HepG2 (cell line): ENCODE measurements at regions not wholly inside any gene's neighbourhood (a gene's known extent, or its start where the extent isn't known, plus 50 kb on each side); places are given as distances from the start of the nearest gene placed in this dataset.

Experiments used
- ATAC-seq: fragments of 200-7000 bp; cut with Tn5 transposase; 3 replicates; pipeline ENCODE4 v1.9.1; 2020; ENCODE audit warnings: mild to moderate bottlenecking, moderate library complexity
- BruUV-seq: library from RNA; stranded (reverse); fragments of 400-500 nt; replicated peaks from 2 replicates; lab custom pipeline; 2021; lab: Mats Ljungman, UMichigan
- CTCF ChIA-PET: fragments of 300-600 bp; formaldehyde crosslinking; extraction: SDS; loops from one replicate; lab custom pipeline; 2021; ENCODE audit warnings: low total read pairs, inconsistent platforms, low intra/inter-chr PET ratio; lab: Yijun Ruan, JAX
- POLR2A ChIA-PET: fragments of 350-600 bp; sonication (Branson Sonifier 250); formaldehyde crosslinking; loops from one replicate; lab custom pipeline; 2020; ENCODE audit warnings: antibody characterized with exemption, inconsistent platforms; lab: Yijun Ruan, JAX
- DNase-seq: peaks from one replicate; pipeline ENCODE4 v3.0.0-alpha.2; 2015; ENCODE audit warnings: low spot score
- FAIRE-seq: peaks from 3 replicates; lab custom pipeline; 2011; peaks lifted over from hg19 to GRCh38; lab: Jason Lieb, UNC
- H2AFZ ChIP-seq: one replicate; pipeline ENCODE4 v1.6.1; 2011; ENCODE audit warnings: low read length, inconsistent platforms
- H3K27ac ChIP-seq: fragments of 300-600 bp; 3 replicates; pipeline ENCODE4 v1.8.0; 2011; ENCODE audit warnings: mixed run types, mild to moderate bottlenecking, mixed read lengths, low read length, inconsistent platforms; ENCODE audit not compliant: insufficient read depth; ENCODE audit errors: extremely low read length
- H3K27me3 ChIP-seq, 2 experiments: fragments of 200-600 bp in 1 of 2; 2 replicates in 1 of 2; 3 replicates in 1 of 2; pipeline versions ENCODE4 v1.6.0 to v1.8.0; 2011; ENCODE audit warnings: low read length in 2 of 2, mild to moderate bottlenecking in 2 of 2, moderate library complexity in 2 of 2, inconsistent platforms in 1 of 2; ENCODE audit not compliant: insufficient read depth in 2 of 2, control insufficient read depth in 1 of 2
- H3K36me3 ChIP-seq, 2 experiments: fragments of 200-600 bp in 1 of 2; replicated peaks in 1 of 2; 2 replicates in 1 of 2; 3 replicates in 1 of 2; pipeline versions ENCODE4 v1.5.1 to v1.8.0; 2011; ENCODE audit warnings: low read length in 2 of 2, inconsistent platforms in 1 of 2; ENCODE audit not compliant: insufficient read depth in 2 of 2, control insufficient read depth in 1 of 2
- H3K4me1 ChIP-seq: 2 replicates; pipeline ENCODE4 v1.5.1; 2012; ENCODE audit warnings: low read length, inconsistent platforms; ENCODE audit not compliant: insufficient read depth
- H3K4me2 ChIP-seq: 2 replicates; pipeline ENCODE4 v1.6.0; 2011; ENCODE audit warnings: low read depth, low read length, inconsistent platforms
- H3K4me3 ChIP-seq, 3 experiments: fragments of 200-600 bp in 1 of 3; sonication (generic), shearing (Covaris generic) in 1 of 3; replicated peaks in 1 of 3; 2 replicates each; pipeline ENCODE4 v1.5.1; 2011 to 2016; ENCODE audit warnings: low read length in 3 of 3, inconsistent platforms in 2 of 3, low read depth in 2 of 3, mild to moderate bottlenecking in 2 of 3, control low read depth in 1 of 3, mixed read lengths in 1 of 3; ENCODE audit not compliant: insufficient read depth in 1 of 3
- H3K79me2 ChIP-seq: one replicate; pipeline ENCODE4 v1.6.1; 2011; ENCODE audit warnings: low read length, inconsistent platforms; ENCODE audit not compliant: insufficient read depth
- H3K9ac ChIP-seq: 2 replicates; pipeline ENCODE4 v1.6.0; 2011; ENCODE audit warnings: mild to moderate bottlenecking, low read depth, low read length, inconsistent platforms; ENCODE audit not compliant: insufficient read depth
- H3K9me3 ChIP-seq: 2 replicates; pipeline ENCODE4 v1.5.1; 2012; ENCODE audit warnings: mild to moderate bottlenecking, low read length
- H4K20me1 ChIP-seq: 2 replicates; pipeline ENCODE4 v1.6.0; 2011; ENCODE audit warnings: inconsistent platforms, mild to moderate bottlenecking, low read length, moderate library complexity; ENCODE audit not compliant: insufficient read depth
- KDM6A ChIP-seq: IDR thresholded peaks from 2 replicates; pipeline ENCODE4 v1.6.1; 2016; ENCODE audit warnings: low read depth
- REL ChIP-seq: sonication (generic); formaldehyde crosslinking; conservative IDR thresholded peaks from 2 replicates; pipeline ENCODE4 v1.8.0; 2022; ENCODE audit warnings: mild to moderate bottlenecking, missing genetic modification reagents, moderate library complexity
- REXO4 ChIP-seq: sonication (generic); formaldehyde crosslinking; IDR thresholded peaks from 2 replicates; pipeline ENCODE4 v1.8.0; 2022; ENCODE audit warnings: missing genetic modification reagents, mild to moderate bottlenecking, borderline replicate concordance
- ZBTB1 ChIP-seq: sonication (generic); formaldehyde crosslinking; IDR thresholded peaks from 2 replicates; pipeline ENCODE4 v1.4.0; 2020; ENCODE audit warnings: missing genetic modification reagents, borderline replicate concordance
- ZFP1 ChIP-seq: IDR thresholded peaks from 2 replicates; pipeline ENCODE4 v1.6.1; 2016
- ZNF24 ChIP-seq: fragments of 450-650 bp; IDR thresholded peaks from 2 replicates; pipeline ENCODE4 v1.6.1; 2017; ENCODE audit warnings: antibody characterized with exemption, mild to moderate bottlenecking
- ZNF598 ChIP-seq: sonication (generic); formaldehyde crosslinking; IDR thresholded peaks from 2 replicates; pipeline ENCODE4 v1.5.1; 2020; ENCODE audit warnings: mild to moderate bottlenecking, missing genetic modification reagents, borderline replicate concordance
- ZNF672 ChIP-seq: sonication (generic); formaldehyde crosslinking; IDR thresholded peaks from 2 replicates; pipeline ENCODE4 v1.8.1; 2022; ENCODE audit warnings: missing genetic modification reagents
- WGBS: methylation state at CpG from one replicate; pipeline ENCODE4 v1.1.6; 2017; ENCODE audit warnings: low lambda C conversion rate; 5-methylcytosine and 5-hydroxymethylcytosine counted together
- in situ Hi-C: cut with HindIII; loops from 2 replicates; pipeline ENCODE4 v1.10.0; 2017; ENCODE audit warnings: low pct_unique_long_range_greater_than_20kb; ENCODE audit not compliant: extremely low pct_ligation_motif_present
- intact Hi-C: fragments of 100-400 bp; cut with micrococcal nuclease; formaldehyde crosslinking; loops from one replicate; pipeline ENCODE4 v1.10.0; 2022; ENCODE audit not compliant: unreplicated experiment
- TF ChIP-seq, protein P1 (sequence below), 2 experiments: sonication (generic) in 1 of 2; formaldehyde crosslinking in 1 of 2; IDR thresholded peaks; 2 replicates each; pipeline versions ENCODE4 v1.5.1 to v1.6.1; 2011 to 2020; ENCODE audit warnings: borderline replicate concordance in 1 of 2, low read depth in 1 of 2, low read length in 1 of 2, mild to moderate bottlenecking in 1 of 2, missing genetic modification reagents in 1 of 2, moderate library complexity in 1 of 2
- TF ChIP-seq, protein P2 (sequence below): fragments of 450-650 bp; IDR thresholded peaks from 2 replicates; pipeline ENCODE4 v1.6.1; 2017
- TF ChIP-seq, protein P3 (sequence below): sonication (generic); formaldehyde crosslinking; IDR thresholded peaks from 2 replicates; pipeline ENCODE4 v1.8.1; 2023; ENCODE audit warnings: mild to moderate bottlenecking, missing genetic modification reagents
- TF ChIP-seq, protein P4 (sequence below): sonication (generic); formaldehyde crosslinking; IDR thresholded peaks from 2 replicates; pipeline ENCODE4 v1.5.0; 2020; ENCODE audit warnings: missing genetic modification reagents, mild to moderate bottlenecking, borderline replicate concordance
- TF ChIP-seq, protein P5 (sequence below): sonication (generic); formaldehyde crosslinking; IDR thresholded peaks from 2 replicates; pipeline ENCODE4 v1.9.0; 2021; ENCODE audit warnings: missing genetic modification reagents, mild to moderate bottlenecking, borderline replicate concordance
- TF ChIP-seq, protein P6 (sequence below): sonication (generic); formaldehyde crosslinking; IDR thresholded peaks from 2 replicates; pipeline ENCODE4 v1.5.0; 2020; ENCODE audit warnings: missing genetic modification reagents

DNA sequence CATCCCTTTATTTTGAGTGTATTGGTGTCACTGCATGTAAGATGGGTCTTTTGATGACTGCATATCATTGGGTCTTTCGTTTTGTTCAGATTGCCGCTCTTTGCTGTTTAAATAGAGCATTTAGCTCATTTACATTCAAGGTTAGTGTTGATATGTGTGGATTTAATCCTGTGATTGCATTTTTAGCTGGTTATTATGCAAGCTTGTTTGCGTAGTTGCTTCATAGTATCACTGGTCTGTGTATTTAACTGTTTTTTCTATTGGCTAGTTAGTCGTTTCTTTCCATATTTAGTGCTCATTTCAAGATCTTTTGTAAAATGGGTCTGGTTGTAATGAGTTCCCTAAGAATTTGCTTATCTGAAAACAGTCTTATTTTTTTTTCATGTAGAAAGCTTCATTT, 1170.6 kb upstream of the SEL1L start:
- BruUV-seq = no TSS peak
- ChIA-PET CTCF (no interaction called here), POLR2A (no interaction called here)
- WGBS = 7% methylated on average over 4 of the region's 4 CpGs
- DNase-seq = no peak
- Histone ChIP-seq H3K9me3 (peaks cover 48% of the 10 kb centered on the region), H3K36me3 (no peaks in the 10 kb centered on the region), H2AFZ (no peak overlapping the region), H3K4me3 (no peak overlapping the region), H3K4me2 (no peak overlapping the region), H3K9ac (no peak overlapping the region), H4K20me1 (no peaks in the 10 kb centered on the region), H3K27me3 (no peaks in the 10 kb centered on the region; a peak in 1 of 5 replicates), H3K79me2 (no peaks in the 10 kb centered on the region), H3K4me1 (no peaks in the 10 kb centered on the region), H3K27ac (no peak overlapping the region)
- in situ Hi-C loops (no loop called here), intact Hi-C loops (no loop called here)
- no peak for FAIRE-seq
- no peak for ATAC-seq
- TF ChIP-seq, protein P1, sequence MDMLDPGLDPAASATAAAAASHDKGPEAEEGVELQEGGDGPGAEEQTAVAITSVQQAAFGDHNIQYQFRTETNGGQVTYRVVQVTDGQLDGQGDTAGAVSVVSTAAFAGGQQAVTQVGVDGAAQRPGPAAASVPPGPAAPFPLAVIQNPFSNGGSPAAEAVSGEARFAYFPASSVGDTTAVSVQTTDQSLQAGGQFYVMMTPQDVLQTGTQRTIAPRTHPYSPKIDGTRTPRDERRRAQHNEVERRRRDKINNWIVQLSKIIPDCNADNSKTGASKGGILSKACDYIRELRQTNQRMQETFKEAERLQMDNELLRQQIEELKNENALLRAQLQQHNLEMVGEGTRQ (IDR thresholded peaks at IDR 0.05; ENCODE audit: low read depth, low read length) = no peak
- TF ChIP-seq, protein P1 (CRISPR knock-in tag; IDR thresholded peaks at IDR 0.05; ENCODE audit: borderline replicate concordance) = no peak
- TF ChIP-seq, protein P2, sequence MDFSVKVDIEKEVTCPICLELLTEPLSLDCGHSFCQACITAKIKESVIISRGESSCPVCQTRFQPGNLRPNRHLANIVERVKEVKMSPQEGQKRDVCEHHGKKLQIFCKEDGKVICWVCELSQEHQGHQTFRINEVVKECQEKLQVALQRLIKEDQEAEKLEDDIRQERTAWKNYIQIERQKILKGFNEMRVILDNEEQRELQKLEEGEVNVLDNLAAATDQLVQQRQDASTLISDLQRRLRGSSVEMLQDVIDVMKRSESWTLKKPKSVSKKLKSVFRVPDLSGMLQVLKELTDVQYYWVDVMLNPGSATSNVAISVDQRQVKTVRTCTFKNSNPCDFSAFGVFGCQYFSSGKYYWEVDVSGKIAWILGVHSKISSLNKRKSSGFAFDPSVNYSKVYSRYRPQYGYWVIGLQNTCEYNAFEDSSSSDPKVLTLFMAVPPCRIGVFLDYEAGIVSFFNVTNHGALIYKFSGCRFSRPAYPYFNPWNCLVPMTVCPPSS = no peak
- TF ChIP-seq ZNF24 (no peak), ZNF598 (CRISPR knock-in tag) (no peak), ZNF672 (CRISPR knock-in tag) (no peak), ZBTB1 (no peak), KDM6A (CRISPR knock-in tag) (no peak), ZFP1 (CRISPR knock-in tag) (no peak), REXO4 (CRISPR knock-in tag) (no peak), REL (no peak)
- TF ChIP-seq, protein P3, sequence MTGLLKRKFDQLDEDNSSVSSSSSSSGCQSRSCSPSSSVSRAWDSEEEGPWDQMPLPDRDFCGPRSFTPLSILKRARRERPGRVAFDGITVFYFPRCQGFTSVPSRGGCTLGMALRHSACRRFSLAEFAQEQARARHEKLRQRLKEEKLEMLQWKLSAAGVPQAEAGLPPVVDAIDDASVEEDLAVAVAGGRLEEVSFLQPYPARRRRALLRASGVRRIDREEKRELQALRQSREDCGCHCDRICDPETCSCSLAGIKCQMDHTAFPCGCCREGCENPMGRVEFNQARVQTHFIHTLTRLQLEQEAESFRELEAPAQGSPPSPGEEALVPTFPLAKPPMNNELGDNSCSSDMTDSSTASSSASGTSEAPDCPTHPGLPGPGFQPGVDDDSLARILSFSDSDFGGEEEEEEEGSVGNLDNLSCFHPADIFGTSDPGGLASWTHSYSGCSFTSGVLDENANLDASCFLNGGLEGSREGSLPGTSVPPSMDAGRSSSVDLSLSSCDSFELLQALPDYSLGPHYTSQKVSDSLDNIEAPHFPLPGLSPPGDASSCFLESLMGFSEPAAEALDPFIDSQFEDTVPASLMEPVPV (CRISPR knock-in tag) = no peak
- TF ChIP-seq, protein P4, sequence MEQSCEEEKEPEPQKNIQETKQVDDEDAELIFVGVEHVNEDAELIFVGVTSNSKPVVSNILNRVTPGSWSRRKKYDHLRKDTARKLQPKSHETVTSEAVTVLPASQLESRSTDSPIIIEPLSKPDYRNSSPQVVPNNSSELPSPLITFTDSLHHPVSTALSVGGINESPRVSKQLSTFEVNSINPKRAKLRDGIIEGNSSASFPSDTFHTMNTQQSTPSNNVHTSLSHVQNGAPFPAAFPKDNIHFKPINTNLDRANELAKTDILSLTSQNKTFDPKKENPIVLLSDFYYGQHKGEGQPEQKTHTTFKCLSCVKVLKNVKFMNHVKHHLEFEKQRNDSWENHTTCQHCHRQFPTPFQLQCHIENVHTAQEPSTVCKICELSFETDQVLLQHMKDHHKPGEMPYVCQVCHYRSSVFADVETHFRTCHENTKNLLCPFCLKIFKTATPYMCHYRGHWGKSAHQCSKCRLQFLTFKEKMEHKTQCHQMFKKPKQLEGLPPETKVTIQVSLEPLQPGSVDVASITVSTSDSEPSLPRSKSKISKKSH (CRISPR knock-in tag) = no peak
- TF ChIP-seq, protein P5, sequence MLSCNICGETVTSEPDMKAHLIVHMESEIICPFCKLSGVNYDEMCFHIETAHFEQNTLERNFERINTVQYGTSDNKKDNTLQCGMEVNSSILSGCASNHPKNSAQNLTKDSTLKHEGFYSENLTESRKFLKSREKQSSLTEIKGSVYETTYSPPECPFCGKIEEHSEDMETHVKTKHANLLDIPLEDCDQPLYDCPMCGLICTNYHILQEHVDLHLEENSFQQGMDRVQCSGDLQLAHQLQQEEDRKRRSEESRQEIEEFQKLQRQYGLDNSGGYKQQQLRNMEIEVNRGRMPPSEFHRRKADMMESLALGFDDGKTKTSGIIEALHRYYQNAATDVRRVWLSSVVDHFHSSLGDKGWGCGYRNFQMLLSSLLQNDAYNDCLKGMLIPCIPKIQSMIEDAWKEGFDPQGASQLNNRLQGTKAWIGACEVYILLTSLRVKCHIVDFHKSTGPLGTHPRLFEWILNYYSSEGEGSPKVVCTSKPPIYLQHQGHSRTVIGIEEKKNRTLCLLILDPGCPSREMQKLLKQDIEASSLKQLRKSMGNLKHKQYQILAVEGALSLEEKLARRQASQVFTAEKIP (CRISPR knock-in tag) = no peak
- TF ChIP-seq, protein P6, sequence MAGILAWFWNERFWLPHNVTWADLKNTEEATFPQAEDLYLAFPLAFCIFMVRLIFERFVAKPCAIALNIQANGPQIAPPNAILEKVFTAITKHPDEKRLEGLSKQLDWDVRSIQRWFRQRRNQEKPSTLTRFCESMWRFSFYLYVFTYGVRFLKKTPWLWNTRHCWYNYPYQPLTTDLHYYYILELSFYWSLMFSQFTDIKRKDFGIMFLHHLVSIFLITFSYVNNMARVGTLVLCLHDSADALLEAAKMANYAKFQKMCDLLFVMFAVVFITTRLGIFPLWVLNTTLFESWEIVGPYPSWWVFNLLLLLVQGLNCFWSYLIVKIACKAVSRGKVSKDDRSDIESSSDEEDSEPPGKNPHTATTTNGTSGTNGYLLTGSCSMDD (CRISPR knock-in tag) = no peak
